GM23248 (cell line): ENCODE measurements at regions not wholly inside any gene's neighbourhood (a gene's known extent, or its start where the extent isn't known, plus 50 kb on each side); places are given as distances from the start of the nearest gene placed in this dataset.

ENCODE experiments used
- DNase-seq: peaks from one replicate; pipeline ENCODE4 v3.0.0-alpha.2; 2015
- H2AFZ ChIP-seq: fragments of 200-600 bp; sonication (generic); 2 replicates; pipeline ENCODE4 v1.6.1; 2016; ENCODE audit warnings: antibody characterized with exemption
- H3F3A ChIP-seq: fragments of 200-600 bp; sonication (generic); 2 replicates; pipeline ENCODE4 v1.6.1; 2016; ENCODE audit warnings: mild to moderate bottlenecking, antibody characterized with exemption, mixed run types; ENCODE audit not compliant: insufficient read depth
- H3K27ac ChIP-seq: fragments of 200-600 bp; sonication (generic); 2 replicates; pipeline ENCODE4 v1.5.1; 2016; ENCODE audit warnings: mild to moderate bottlenecking
- H3K27me3 ChIP-seq: fragments of 200-600 bp; sonication (generic); replicated peaks from 2 replicates; pipeline ENCODE4 v1.6.1; 2016; ENCODE audit warnings: mild to moderate bottlenecking; ENCODE audit not compliant: insufficient read depth
- H3K36me3 ChIP-seq: fragments of 200-600 bp; sonication (generic); 2 replicates; pipeline ENCODE4 v1.6.1; 2016; ENCODE audit warnings: low read depth, mild to moderate bottlenecking
- H3K4me1 ChIP-seq: fragments of 200-600 bp; sonication (generic); 2 replicates; pipeline ENCODE4 v1.6.1; 2016; ENCODE audit warnings: mild to moderate bottlenecking; ENCODE audit not compliant: insufficient read depth
- H3K4me2 ChIP-seq: fragments of 200-600 bp; sonication (generic); one replicate; pipeline ENCODE4 v1.6.1; 2016; ENCODE audit warnings: mild to moderate bottlenecking; ENCODE audit not compliant: unreplicated experiment
- H3K4me3 ChIP-seq: fragments of 200-600 bp; sonication (generic); 2 replicates; pipeline ENCODE4 v1.5.1; 2016; ENCODE audit warnings: mild to moderate bottlenecking
- H3K79me2 ChIP-seq: fragments of 200-600 bp; sonication (generic); 2 replicates; pipeline ENCODE4 v1.6.1; 2016; ENCODE audit warnings: mild to moderate bottlenecking; ENCODE audit not compliant: insufficient read depth
- H3K9ac ChIP-seq: fragments of 200-600 bp; sonication (generic); 2 replicates; pipeline ENCODE4 v1.6.1; 2016; ENCODE audit warnings: mild to moderate bottlenecking
- H3K9me2 ChIP-seq: fragments of 200-600 bp; sonication (generic); 2 replicates; pipeline ENCODE4 v1.6.1; 2016; ENCODE audit warnings: mixed run types, mild to moderate bottlenecking, moderate library complexity; ENCODE audit not compliant: insufficient read depth
- H3K9me3 ChIP-seq: fragments of 200-600 bp; sonication (generic); one replicate; pipeline ENCODE4 v1.6.1; 2017; ENCODE audit warnings: low read depth
- H4K20me1 ChIP-seq: fragments of 200-600 bp; sonication (generic); 2 replicates; pipeline ENCODE4 v1.6.0; 2016; ENCODE audit not compliant: insufficient read depth
- EZH2 ChIP-seq: fragments of 200-600 bp; sonication (generic); IDR thresholded peaks from 2 replicates; pipeline ENCODE4 v1.6.1; 2018; ENCODE audit warnings: antibody characterized with exemption, mild to moderate bottlenecking; ENCODE audit not compliant: insufficient read depth, poor library complexity, severe bottlenecking
- EZH2phosphoT487 ChIP-seq: fragments of 200-600 bp; sonication (generic); IDR thresholded peaks from 2 replicates; pipeline ENCODE4 v1.6.1; 2018; ENCODE audit warnings: antibody characterized with exemption, moderate library complexity, mild to moderate bottlenecking, low read depth; ENCODE audit not compliant: insufficient read depth
- WGBS, 2 experiments: methylation state at CpG; one replicate each; pipeline ENCODE4 v1.1.6; 2015 to 2017; ENCODE audit warnings: low lambda C conversion rate in 2 of 2, low coverage in 1 of 2; ENCODE audit errors: missing lambda C conversion rate in 2 of 2; 5-methylcytosine and 5-hydroxymethylcytosine counted together
- in situ Hi-C: fragments of 300-500 bp; cut with MboI; formaldehyde crosslinking; loops from 2 replicates; pipeline ENCODE4 v1.15.0; 2020

- Histone ChIP-seq H3K9me3 (no peaks in the 10 kb centered on the region), H3K36me3 (no peaks in the 10 kb centered on the region), H4K20me1 (no peaks in the 10 kb centered on the region), H3K4me2 (no peak overlapping the region), H3K79me2 (no peaks in the 10 kb centered on the region), H3K27ac (no peak overlapping the region), H3K4me1 (no peaks in the 10 kb centered on the region), H3K9me2 (no peaks in the 10 kb centered on the region), H3K9ac (no peak overlapping the region), H2AFZ (no peak overlapping the region), H3K27me3 (no peaks in the 10 kb centered on the region), H3K4me3 (no peak overlapping the region), H3F3A (no peaks in the 10 kb centered on the region)
- in situ Hi-C loops = no loop called here
- WGBS, 2 experiments = 5 to 7% methylated on average over 4 of the region's 4 CpGs
- TF ChIP-seq EZH2phosphoT487 (no peak), EZH2 (no peak)
- no peak for DNase-seq
Observed at GRCh38 chr11:97832451-97832850, 1188.3 kb upstream of the CNTN5 start.

GRCh38 chr11:97833412-97833811 is 1187.3 kb upstream of the CNTN5 start:
- TF ChIP-seq EZH2 (no peak), EZH2phosphoT487 (no peak)
- no peak overlapping the region for H3K27ac ChIP-seq
- H3K27me3 ChIP-seq = no peaks in the 10 kb centered on the region
- no peaks in the 10 kb centered on the region for H3K9me3 ChIP-seq
- no peak overlapping the region for H3K4me2 ChIP-seq
- H4K20me1 ChIP-seq = no peaks in the 10 kb centered on the region
- no peak overlapping the region for H2AFZ ChIP-seq
- H3K36me3 ChIP-seq = no peaks in the 10 kb centered on the region
- in situ Hi-C loops = no loop called here
- H3K4me3 ChIP-seq = no peak overlapping the region
- no peaks in the 10 kb centered on the region for H3F3A ChIP-seq
- no peaks in the 10 kb centered on the region for H3K9me2 ChIP-seq
- H3K4me1 ChIP-seq = no peaks in the 10 kb centered on the region
- H3K9ac ChIP-seq = no peak overlapping the region
- 18 to 30% methylated on average over 2 of the region's 2 CpGs for WGBS, 2 experiments
- no peaks in the 10 kb centered on the region for H3K79me2 ChIP-seq
- DNase-seq = no peak

DNA sequence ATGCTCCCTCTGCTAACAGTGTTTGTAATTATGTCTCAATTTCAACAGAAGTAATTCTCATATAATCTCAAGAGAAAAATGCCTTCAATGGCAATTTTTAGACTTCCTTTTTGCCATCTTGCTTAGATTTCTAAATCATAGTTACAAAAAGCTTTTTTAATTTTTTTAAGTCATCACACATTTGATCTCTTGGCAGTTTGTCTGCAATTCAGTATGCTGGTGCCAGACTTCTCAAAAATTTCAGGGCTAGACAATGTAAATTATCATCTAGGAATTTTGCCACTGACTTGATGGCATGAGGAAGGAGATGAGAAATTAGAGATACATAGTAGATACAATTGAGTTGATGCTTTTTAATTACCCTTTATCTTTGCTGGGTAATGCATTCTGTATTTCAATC is 1176.7 kb upstream of the CNTN5 start:
- H3K9ac ChIP-seq = no peak overlapping the region
- in situ Hi-C loops = no loop called here
- H3K27me3 ChIP-seq = no peaks in the 10 kb centered on the region
- H3K4me3 ChIP-seq = no peak overlapping the region
- no peak overlapping the region for H3K4me2 ChIP-seq
- H3K27ac ChIP-seq = no peak overlapping the region
- DNase-seq = no peak
- H3K4me1 ChIP-seq = no peaks in the 10 kb centered on the region
- peaks cover 3% of the 10 kb centered on the region for H3K9me3 ChIP-seq
- H3K79me2 ChIP-seq = no peaks in the 10 kb centered on the region
- no peaks in the 10 kb centered on the region for H4K20me1 ChIP-seq
- no peaks in the 10 kb centered on the region for H3K36me3 ChIP-seq
- TF ChIP-seq EZH2phosphoT487 = no peak
- TF ChIP-seq EZH2 = no peak
- no peaks in the 10 kb centered on the region for H3F3A ChIP-seq
- no peak overlapping the region for H2AFZ ChIP-seq
- H3K9me2 ChIP-seq = no peaks in the 10 kb centered on the region; the same call in 1 of the 2 replicates

DNA sequence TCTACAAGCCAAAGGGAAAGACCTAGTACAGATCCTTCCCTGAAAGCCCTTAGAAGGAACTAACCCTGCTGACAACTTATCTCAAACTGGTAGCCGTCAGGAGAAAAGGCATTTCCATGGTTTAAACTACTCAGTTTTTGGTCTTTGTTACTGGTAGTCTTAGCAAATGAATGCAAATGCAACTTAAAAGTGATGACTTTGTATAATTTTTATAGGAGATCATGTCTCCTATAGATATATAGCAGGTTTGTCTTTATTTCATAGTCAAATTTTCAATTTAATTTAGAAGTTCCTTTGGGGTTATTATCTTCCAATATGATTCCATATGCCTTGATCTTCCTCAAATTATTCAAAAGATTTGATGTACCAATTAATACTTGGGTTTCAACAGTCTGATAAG is 1173.0 kb upstream of the CNTN5 start:
- Histone ChIP-seq H3F3A (no peaks in the 10 kb centered on the region), H3K27me3 (no peaks in the 10 kb centered on the region), H2AFZ (no peak overlapping the region), H3K4me3 (no peak overlapping the region), H3K4me2 (no peak overlapping the region), H3K9ac (no peak overlapping the region), H3K79me2 (no peaks in the 10 kb centered on the region), H3K27ac (no peak overlapping the region), H3K36me3 (no peaks in the 10 kb centered on the region), H3K9me3 (no peaks in the 10 kb centered on the region), H3K4me1 (no peaks in the 10 kb centered on the region), H3K9me2 (no peaks in the 10 kb centered on the region; the same call in 1 of the 2 replicates), H4K20me1 (no peaks in the 10 kb centered on the region)
- DNase-seq = no peak
- in situ Hi-C loops = no loop called here
- TF ChIP-seq EZH2 = no peak
- no peak for TF ChIP-seq EZH2phosphoT487
- 42 to 60% methylated on average over 1 of the region's 1 CpG for WGBS, 2 experiments

DNA sequence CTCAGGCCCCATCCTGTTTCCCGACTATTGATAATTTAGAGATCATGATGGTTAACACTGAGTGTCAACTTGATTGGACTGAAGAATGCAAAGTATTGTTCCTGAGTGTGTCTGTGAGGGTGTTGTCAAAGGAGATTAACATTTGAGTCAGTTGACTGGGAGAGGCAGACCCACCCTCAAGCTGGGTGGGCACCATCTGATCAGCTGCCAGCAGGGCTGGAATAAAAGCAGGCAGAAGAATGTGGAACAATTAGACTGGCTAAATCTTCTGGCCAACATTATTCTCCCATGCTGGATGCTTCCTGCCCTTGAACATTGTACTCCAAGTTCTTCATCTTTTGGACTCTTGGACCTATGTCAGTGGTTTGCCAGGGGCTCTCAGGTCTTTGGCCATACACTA is 1170.0 kb upstream of the CNTN5 start:
- no peaks in the 10 kb centered on the region for H3K4me1 ChIP-seq
- no peak overlapping the region for H3K9ac ChIP-seq
- H3K27ac ChIP-seq = no peak overlapping the region
- no peaks in the 10 kb centered on the region for H3K9me3 ChIP-seq
- H2AFZ ChIP-seq = no peak overlapping the region
- H3K9me2 ChIP-seq = no peaks in the 10 kb centered on the region
- no peaks in the 10 kb centered on the region for H3F3A ChIP-seq
- no peak for TF ChIP-seq EZH2phosphoT487
- TF ChIP-seq EZH2 = no peak
- H3K36me3 ChIP-seq = no peaks in the 10 kb centered on the region
- no peak overlapping the region for H3K4me3 ChIP-seq
- in situ Hi-C loops = no loop called here
- no peaks in the 10 kb centered on the region for H3K27me3 ChIP-seq
- H3K79me2 ChIP-seq = no peaks in the 10 kb centered on the region
- WGBS, 2 experiments = 57 to 59% methylated on average over 1 of the region's 1 CpG
- H4K20me1 ChIP-seq = no peaks in the 10 kb centered on the region
- no peak for DNase-seq
- H3K4me2 ChIP-seq = no peak overlapping the region
